ENCODE measurements at regions not wholly inside any gene's neighbourhood (a gene's known extent, or its start where the extent isn't known, plus 50 kb on each side); places are given as distances from the start of the nearest gene placed in this dataset.

GRCh38 chr13:60931858-60932546, 483.6 kb downstream of the PCDH20 start:
- no peak for TF ChIP-seq GATA1 (IDR thresholded peaks at IDR 0.05; ENCODE audit: low read depth, low read length)
- no peak for TF ChIP-seq POLR2A (IDR thresholded peaks at IDR 0.05; ENCODE audit: low read length)
- no peak for DNase-seq

- TF ChIP-seq POLR2A (IDR thresholded peaks at IDR 0.05; ENCODE audit: low read length) (no peak), GATA1 (IDR thresholded peaks at IDR 0.05; ENCODE audit: low read depth, low read length) (no peak)
- no peak for DNase-seq
Observed at GRCh38 chr13:60925686-60926085, 490.0 kb downstream of the PCDH20 start.

- TF ChIP-seq POLR2A (IDR thresholded peaks at IDR 0.05; ENCODE audit: low read length) (no peak), GATA1 (IDR thresholded peaks at IDR 0.05; ENCODE audit: low read depth, low read length) (no peak)
- DNase-seq = no peak
Observed at GRCh38 chr13:60924856-60925255, 490.8 kb downstream of the PCDH20 start.

GRCh38 chr13:60922576-60923231, 492.9 kb downstream of the PCDH20 start:
- TF ChIP-seq POLR2A (IDR thresholded peaks at IDR 0.05; ENCODE audit: low read length) (no peak), GATA1 (IDR thresholded peaks at IDR 0.05; ENCODE audit: low read depth, low read length) (no peak)
- no peak for DNase-seq

GRCh38 chr13:60893801-60894200, 496.8 kb downstream of the TDRD3 start:
- no peak for DNase-seq
- TF ChIP-seq GATA1 (IDR thresholded peaks at IDR 0.05; ENCODE audit: low read depth, low read length) = no peak
- no peak for TF ChIP-seq POLR2A (IDR thresholded peaks at IDR 0.05; ENCODE audit: low read length)

GRCh38 chr13:60887711-60888110, 490.7 kb downstream of the TDRD3 start:
- no peak for TF ChIP-seq POLR2A (IDR thresholded peaks at IDR 0.05; ENCODE audit: low read length)
- TF ChIP-seq GATA1 (IDR thresholded peaks at IDR 0.05; ENCODE audit: low read depth, low read length) = no peak
- no peak for DNase-seq

GRCh38 chr13:60881507-60881906, 484.5 kb downstream of the TDRD3 start:
- no peak for DNase-seq
- no peak for TF ChIP-seq GATA1 (IDR thresholded peaks at IDR 0.05; ENCODE audit: low read depth, low read length)
- no peak for TF ChIP-seq POLR2A (IDR thresholded peaks at IDR 0.05; ENCODE audit: low read length)

- TF ChIP-seq GATA1 (IDR thresholded peaks at IDR 0.05; ENCODE audit: low read depth, low read length) (no peak), POLR2A (IDR thresholded peaks at IDR 0.05; ENCODE audit: low read length) (no peak)
- no peak for DNase-seq
Observed at GRCh38 chr13:60873116-60873515, 476.1 kb downstream of the TDRD3 start.

GRCh38 chr13:60869941-60870613, 473.1 kb downstream of the TDRD3 start:
- no peak for DNase-seq
- TF ChIP-seq GATA1 (IDR thresholded peaks at IDR 0.05; ENCODE audit: low read depth, low read length) = no peak
- TF ChIP-seq POLR2A (IDR thresholded peaks at IDR 0.05; ENCODE audit: low read length) = no peak

- DNase-seq = no peak
- TF ChIP-seq POLR2A (IDR thresholded peaks at IDR 0.05; ENCODE audit: low read length) (no peak), GATA1 (IDR thresholded peaks at IDR 0.05; ENCODE audit: low read depth, low read length) (no peak)
Observed at GRCh38 chr13:60869225-60869624, 472.2 kb downstream of the TDRD3 start.

GRCh38 chr13:60862036-60862435, 465.0 kb downstream of the TDRD3 start:
- TF ChIP-seq POLR2A (IDR thresholded peaks at IDR 0.05; ENCODE audit: low read length) (no peak), GATA1 (IDR thresholded peaks at IDR 0.05; ENCODE audit: low read depth, low read length) (no peak)
- no peak for DNase-seq

GRCh38 chr13:60857698-60858097, 460.7 kb downstream of the TDRD3 start:
- TF ChIP-seq GATA1 (IDR thresholded peaks at IDR 0.05; ENCODE audit: low read depth, low read length) (no peak), POLR2A (IDR thresholded peaks at IDR 0.05; ENCODE audit: low read length) (no peak)
- no peak for DNase-seq

- TF ChIP-seq GATA1 (IDR thresholded peaks at IDR 0.05; ENCODE audit: low read depth, low read length) (no peak), POLR2A (IDR thresholded peaks at IDR 0.05; ENCODE audit: low read length) (no peak)
- DNase-seq = no peak
Observed at GRCh38 chr13:60852886-60853285, 455.9 kb downstream of the TDRD3 start.

- DNase-seq = no peak
- TF ChIP-seq POLR2A (IDR thresholded peaks at IDR 0.05; ENCODE audit: low read length) = no peak
- no peak for TF ChIP-seq GATA1 (IDR thresholded peaks at IDR 0.05; ENCODE audit: low read depth, low read length)
Observed at GRCh38 chr13:60851378-60851777, 454.4 kb downstream of the TDRD3 start.
